GM21529 (cell line): ENCODE measurements at regions not wholly inside any gene's neighbourhood (a gene's known extent, or its start where the extent isn't known, plus 50 kb on each side); places are given as distances from the start of the nearest gene placed in this dataset.

Experiments used
- ATAC-seq: cut with Tn5 transposase; IDR thresholded peaks from one replicate; pipeline ENCODE4 v1.9.1; 2021; ENCODE audit not compliant: unreplicated experiment

DNA sequence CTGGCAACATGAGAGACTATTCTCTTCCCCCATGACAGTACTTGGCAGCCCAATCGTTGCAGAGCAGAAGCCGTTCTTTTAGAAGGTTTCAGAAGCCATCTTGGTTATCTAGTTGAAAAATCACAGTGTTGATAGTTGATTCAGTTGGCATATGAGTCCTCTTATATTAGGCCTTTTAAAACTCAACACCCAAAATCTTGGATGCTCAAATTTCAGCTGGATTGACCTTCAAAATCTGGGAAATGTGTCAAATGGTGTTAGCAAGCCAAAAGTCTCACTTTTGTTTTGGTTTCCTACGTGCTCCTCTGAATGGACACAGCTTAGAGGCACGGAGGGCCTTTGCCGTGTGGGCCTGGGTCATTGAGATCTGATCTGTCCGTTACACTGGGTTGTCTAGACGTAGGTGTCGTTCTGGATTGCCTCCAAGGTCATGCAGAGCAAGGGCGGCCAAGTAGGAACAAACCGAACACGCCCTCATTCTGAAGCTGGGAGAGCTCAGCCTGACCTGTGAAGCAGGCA lies 59.3 kb upstream of the BMPER start:
- no peak for ATAC-seq

GRCh38 chr7:33849004-33849403 lies 56.3 kb upstream of the BMPER start:
- no peak for ATAC-seq

DNA sequence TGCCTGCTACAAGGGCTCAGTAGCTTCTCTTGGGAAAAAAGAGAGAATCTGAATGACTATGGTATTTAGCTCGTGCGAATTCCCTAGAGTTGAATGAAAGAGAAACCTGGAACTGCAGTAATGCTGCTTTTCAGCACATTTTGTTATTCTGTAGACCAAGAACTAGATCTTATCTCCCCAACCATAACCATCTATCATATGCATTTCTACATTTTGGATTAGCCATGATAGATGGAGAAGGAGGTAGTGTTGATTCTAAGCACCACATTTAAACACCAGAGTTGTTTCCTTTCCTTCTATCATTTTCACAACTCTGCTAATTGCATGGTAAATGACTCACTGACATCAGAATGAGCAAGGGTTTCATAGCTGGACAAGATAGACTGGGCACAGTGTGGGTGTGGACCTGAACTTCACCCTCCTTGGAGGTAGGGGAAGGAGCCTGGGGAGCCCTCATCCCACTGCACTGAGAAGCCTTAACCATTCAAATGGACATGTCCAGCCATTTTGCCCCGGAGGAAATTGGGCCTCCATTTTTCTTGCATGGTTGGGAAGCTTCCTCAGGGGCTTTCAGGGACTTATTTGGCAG lies 55.3 kb upstream of the BMPER start:
- ATAC-seq: no peak

DNA sequence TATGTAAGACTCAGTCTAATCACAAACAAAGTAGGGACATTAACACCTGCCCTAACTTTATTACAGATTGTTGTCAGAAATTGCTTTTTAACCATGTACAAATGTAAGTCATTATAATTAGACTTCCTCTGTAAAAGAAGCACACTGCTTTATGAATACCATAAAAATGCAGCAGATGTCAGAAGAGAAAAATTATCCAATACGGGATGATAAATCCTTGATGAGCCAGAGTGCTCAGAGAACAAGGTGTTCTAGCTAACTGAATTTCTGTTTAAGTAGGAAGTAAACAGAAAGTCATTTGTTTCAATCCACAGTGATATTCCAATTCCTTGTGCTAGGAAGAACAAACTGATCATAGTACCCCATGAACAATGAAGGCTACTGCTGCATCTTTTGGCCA lies 54.6 kb upstream of the BMPER start:
- no peak for ATAC-seq

- no peak for ATAC-seq
Measured at GRCh38 chr7:33852838-33853237, 52.5 kb upstream of the BMPER start.

DNA sequence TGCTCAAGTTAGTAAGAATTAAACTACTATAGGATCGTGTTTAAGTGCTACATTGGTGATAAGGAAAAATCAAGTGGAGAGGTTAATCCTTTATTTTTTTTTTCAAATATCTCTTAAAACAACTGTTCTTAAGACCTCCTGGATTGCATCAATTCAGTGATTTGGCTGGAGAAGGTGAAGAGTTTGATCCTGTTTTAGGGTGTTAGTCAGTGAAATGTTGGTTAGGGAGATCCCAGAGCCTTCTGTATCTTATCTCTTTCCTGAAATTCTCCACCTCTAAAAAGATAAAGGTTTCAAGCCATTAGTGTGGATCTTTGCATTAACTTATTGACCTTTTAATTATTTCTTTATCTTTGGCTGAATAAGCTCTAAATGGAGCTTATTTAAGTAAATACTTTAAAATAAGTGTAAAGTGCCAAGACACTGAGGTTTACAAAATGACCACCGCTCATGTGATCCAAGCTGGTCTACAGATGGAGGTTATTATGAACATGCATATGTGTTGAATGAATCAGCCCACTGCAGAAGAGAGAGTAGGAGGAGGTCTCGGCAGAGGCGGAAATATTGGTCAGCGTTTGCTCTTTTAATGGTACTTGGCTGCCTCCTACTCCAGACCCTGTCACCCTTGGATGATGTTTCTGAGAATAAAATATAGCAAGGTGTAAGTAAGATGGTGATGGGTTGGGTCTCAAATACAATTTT lies 51.8 kb upstream of the BMPER start:
- ATAC-seq: no peak

DNA sequence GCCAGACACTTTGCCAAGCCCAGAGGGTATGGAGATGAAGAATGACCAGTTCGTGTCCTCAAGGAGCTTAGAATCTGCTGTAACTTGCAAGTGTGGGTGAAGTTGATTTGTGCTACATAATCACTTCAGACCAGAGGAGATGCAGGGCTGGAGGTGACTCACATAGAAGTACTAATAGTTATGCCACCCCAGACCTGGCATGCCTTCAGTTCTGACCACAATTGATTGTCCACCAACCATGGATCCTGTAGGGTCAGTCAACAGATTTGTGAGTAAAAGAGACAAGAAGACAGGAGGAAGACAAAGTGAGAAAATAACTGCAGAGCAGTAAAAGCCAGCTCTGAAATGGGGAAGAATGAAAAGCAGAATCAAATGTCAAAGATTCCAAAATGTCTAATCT lies 51.2 kb upstream of the BMPER start:
- no peak for ATAC-seq

DNA sequence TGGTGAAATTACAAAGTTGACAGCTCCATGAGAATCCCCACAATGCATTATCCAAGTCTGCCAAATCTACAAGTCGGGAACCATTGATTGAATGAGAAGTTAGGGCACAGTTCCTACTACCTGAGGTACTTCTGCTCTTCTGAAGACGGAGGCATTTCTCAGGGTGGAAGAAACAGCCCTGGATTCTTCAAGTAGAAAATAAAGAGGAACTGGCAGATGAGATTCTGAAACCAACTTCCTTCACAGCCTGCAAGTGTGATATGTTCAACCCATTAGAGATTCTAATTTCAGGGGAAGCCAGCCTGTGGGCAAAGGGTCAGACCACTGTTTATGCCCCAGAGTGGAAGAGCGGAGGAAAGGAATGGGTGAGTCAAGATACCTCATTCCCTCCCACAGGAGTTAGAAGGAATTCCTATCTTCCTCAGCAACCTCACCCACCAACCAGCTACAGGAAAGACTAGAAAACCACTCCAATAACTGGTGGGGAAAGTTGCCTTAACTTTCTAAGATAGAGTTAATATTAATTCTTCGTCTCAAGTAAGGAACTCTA lies 50.5 kb upstream of the BMPER start:
- ATAC-seq: no peak
